HepG2 (cell line): ENCODE measurements at regions not wholly inside any gene's neighbourhood (a gene's known extent, or its start where the extent isn't known, plus 50 kb on each side); places are given as distances from the start of the nearest gene placed in this dataset.

ENCODE experiments used
- CHD2 ChIP-seq: IDR thresholded peaks from 2 replicates; pipeline ENCODE4 v1.6.1; 2011; ENCODE audit warnings: low read depth, low read length, improper control_type of control experiment
- ETV6 ChIP-seq: sonication (generic); formaldehyde crosslinking; conservative IDR thresholded peaks from 2 replicates; pipeline ENCODE4 v1.4.0; 2020; ENCODE audit warnings: missing genetic modification reagents
- HNF4A ChIP-seq: sonication (generic); formaldehyde crosslinking; IDR thresholded peaks from 2 replicates; pipeline ENCODE4 v1.4.0; 2020; ENCODE audit warnings: missing genetic modification reagents
- TF ChIP-seq, protein P1 (sequence below): sonication (generic); formaldehyde crosslinking; IDR thresholded peaks from 2 replicates; pipeline ENCODE4 v1.5.0; 2020; ENCODE audit warnings: mild to moderate bottlenecking, missing genetic modification reagents, moderate library complexity

- TF ChIP-seq HNF4A (CRISPR knock-in tag) (no peak), ETV6 (CRISPR knock-in tag) (no peak), CHD2 (no peak)
- TF ChIP-seq, protein P1, sequence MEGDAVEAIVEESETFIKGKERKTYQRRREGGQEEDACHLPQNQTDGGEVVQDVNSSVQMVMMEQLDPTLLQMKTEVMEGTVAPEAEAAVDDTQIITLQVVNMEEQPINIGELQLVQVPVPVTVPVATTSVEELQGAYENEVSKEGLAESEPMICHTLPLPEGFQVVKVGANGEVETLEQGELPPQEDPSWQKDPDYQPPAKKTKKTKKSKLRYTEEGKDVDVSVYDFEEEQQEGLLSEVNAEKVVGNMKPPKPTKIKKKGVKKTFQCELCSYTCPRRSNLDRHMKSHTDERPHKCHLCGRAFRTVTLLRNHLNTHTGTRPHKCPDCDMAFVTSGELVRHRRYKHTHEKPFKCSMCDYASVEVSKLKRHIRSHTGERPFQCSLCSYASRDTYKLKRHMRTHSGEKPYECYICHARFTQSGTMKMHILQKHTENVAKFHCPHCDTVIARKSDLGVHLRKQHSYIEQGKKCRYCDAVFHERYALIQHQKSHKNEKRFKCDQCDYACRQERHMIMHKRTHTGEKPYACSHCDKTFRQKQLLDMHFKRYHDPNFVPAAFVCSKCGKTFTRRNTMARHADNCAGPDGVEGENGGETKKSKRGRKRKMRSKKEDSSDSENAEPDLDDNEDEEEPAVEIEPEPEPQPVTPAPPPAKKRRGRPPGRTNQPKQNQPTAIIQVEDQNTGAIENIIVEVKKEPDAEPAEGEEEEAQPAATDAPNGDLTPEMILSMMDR (CRISPR knock-in tag) = no peak
Observed at GRCh38 chr4:114770624-114771023, 172.0 kb downstream of the UGT8 start.
